ACHN (cell line): ENCODE measurements at regions not wholly inside any gene's neighbourhood (a gene's known extent, or its start where the extent isn't known, plus 50 kb on each side); places are given as distances from the start of the nearest gene placed in this dataset.

Source experiments
- DNase-seq: peaks from one replicate; pipeline ENCODE4 v3.0.0-alpha.2; 2015
- in situ Hi-C: cut with HindIII; loops from 2 replicates; pipeline ENCODE4 v1.10.0; 2017; ENCODE audit warnings: low sequenced_read_pairs, low pct_ligation_motif_present, low pct_unique_long_range_greater_than_20kb

DNA sequence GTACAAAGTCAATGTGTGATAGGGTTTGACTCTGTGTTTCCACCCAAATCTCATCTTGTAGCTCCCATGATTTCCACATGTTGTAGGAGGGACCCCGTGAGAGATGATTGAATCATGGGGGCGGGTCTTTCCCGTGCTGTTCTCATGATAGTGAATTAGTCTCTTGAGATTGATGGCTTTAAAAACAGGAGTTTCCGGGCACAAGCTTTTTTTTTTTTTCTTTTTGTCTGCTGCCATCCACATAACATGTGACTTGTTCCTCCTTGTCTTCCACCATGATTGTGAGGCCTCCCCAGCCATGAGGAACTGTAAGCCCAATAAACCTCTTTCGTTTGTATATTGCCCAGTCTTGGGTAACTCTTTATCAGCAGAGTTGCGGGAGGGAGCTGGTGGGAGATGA lies 259.6 kb downstream of the TUSC7 start:
- in situ Hi-C loops, result no loop called here
- no peak for DNase-seq

GRCh38 chr3:116969646-116970045 lies 260.1 kb downstream of the TUSC7 start:
- no peak for DNase-seq
- in situ Hi-C loops, result no loop called here

- in situ Hi-C loops, result no loop called here
- DNase-seq, result no peak
Observed at GRCh38 chr3:116971531-116971930, 262.0 kb downstream of the TUSC7 start.

- in situ Hi-C loops, result no loop called here
- no peak for DNase-seq
Observed at GRCh38 chr3:116974702-116975101, 265.1 kb downstream of the TUSC7 start.

- DNase-seq, result no peak
- in situ Hi-C loops, result no loop called here
Observed at GRCh38 chr3:116977441-116977840, 267.9 kb downstream of the TUSC7 start.

GRCh38 chr3:116980099-116980498 lies 270.5 kb downstream of the TUSC7 start:
- no peak for DNase-seq
- in situ Hi-C loops, result no loop called here

GRCh38 chr3:116981089-116981488 lies 271.5 kb downstream of the TUSC7 start:
- in situ Hi-C loops, result no loop called here
- DNase-seq, result no peak

GRCh38 chr3:116984301-116984700 lies 274.7 kb downstream of the TUSC7 start:
- no peak for DNase-seq
- in situ Hi-C loops, result no loop called here

DNA sequence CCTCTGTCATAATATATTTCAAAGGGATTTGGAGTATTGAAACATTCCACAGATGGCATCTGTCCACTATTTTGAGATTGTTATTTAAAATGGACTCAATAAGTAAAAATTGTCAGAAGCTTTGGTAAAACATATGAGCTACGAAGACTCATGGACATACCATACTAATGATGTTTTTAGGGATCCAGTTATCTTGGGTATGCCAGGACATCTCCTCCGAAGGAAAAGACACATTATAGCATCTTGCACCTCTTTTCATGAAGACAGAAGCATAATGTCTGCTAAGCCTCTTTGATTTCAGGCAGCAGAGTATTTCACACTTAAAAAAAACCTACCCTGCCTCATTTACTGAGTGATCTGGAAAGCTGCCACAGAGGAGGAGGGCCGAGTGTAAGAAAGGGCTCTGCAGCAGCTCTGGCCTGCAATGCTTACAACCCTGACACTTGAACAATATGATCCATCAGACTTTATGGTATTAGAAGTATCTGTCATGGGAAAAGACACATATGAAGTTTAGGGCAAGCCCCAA lies 284.8 kb downstream of the TUSC7 start:
- no peak for DNase-seq
- in situ Hi-C loops, result no loop called here

- no peak for DNase-seq
Observed at GRCh38 chr3:117003501-117003900, 293.9 kb downstream of the TUSC7 start.

GRCh38 chr3:117005274-117005673 lies 295.7 kb downstream of the TUSC7 start:
- in situ Hi-C loops, result no loop called here
- DNase-seq, result no peak

More at GRCh38 chr3:117003501-117003900, 293.9 kb downstream of the TUSC7 start:
- in situ Hi-C loops, result no loop called here

DNA sequence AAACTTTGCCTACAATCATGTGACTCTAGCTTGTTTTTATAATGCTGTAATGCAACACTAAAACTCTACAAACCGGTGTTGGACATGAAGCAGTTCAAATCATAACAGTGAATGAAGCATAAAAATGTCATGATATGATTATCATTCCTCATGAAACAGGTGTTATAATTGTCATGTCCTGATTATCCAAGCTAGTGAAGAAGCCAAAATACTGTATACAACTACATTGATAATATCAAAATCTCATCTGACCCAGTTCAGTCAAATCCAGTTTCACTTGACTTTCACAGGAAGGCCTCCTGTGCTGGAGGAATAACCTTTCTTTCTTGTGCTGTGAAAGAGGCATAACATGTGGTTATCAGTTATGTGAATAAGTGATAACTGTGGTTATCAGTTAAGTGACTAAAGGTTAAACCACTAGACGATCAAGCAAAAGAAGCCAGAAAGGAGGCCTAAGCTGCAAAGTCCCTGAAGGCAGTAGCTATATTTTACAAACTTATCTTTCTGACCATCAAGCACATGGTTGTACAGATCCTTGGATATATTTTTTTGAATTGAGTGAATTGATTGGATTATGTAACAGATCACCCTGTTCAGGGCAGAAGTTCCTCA lies 296.4 kb downstream of the TUSC7 start:
- no peak for DNase-seq
- in situ Hi-C loops, result no loop called here

DNA sequence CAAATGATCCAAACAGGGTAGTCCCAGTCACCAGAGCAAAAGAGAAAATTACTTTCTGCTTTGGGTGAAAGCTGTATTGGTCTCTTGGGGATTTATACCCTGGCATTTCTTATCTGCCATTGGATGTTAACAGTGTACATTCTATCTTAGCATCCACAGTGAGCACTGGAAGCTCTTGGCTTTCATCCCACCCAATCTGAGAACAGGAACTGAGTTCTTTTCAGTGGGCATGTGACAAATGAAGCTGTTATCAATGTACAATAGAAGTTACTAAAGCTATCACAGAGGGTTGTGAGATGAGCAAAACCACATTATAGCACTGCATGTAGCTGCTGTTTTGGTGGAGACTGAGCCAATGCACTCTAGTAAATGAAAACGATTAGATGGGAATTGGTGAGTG lies 300.7 kb downstream of the TUSC7 start:
- no peak for DNase-seq

DNA sequence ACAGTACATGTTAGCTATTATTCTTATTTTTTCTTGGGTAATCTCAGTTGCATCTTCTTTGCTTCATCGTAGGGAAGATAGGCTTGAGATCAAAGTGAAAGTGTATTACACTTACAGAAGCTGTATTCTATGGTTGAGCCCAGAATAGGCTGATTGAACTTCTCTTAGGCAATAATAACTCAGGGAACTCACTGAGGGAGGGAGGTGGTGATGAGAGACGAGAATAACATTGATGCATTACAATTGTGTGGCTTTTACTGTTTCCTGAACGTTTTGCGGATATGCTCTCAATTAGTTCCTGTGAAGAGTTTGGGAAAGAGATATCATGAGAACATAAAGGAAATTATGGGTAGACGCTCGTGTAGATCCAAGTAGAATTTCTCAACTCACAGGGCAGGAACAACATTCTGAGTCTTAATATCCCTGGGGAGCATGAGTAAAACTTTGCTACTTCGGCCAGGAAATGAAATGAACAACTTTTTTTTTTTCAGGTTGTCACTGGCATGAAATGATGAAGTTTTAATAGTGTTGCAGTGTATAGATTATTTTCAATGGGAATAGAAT lies 302.2 kb downstream of the TUSC7 start:
- in situ Hi-C loops, result no loop called here

More for the DNA sequence above, 300.7 kb downstream of the TUSC7 start:
- in situ Hi-C loops, result no loop called here

GRCh38 chr3:117016378-117016777 lies 306.8 kb downstream of the TUSC7 start:
- in situ Hi-C loops, result no loop called here
- no peak for DNase-seq

More for the DNA sequence above, 302.2 kb downstream of the TUSC7 start:
- no peak for DNase-seq

- no peak for DNase-seq
- in situ Hi-C loops, result no loop called here
Observed at GRCh38 chr3:117017135-117017894, 307.7 kb downstream of the TUSC7 start.

GRCh38 chr3:117018655-117019054 lies 309.1 kb downstream of the TUSC7 start:
- DNase-seq, result no peak
- in situ Hi-C loops, result no loop called here

- DNase-seq, result peak; percentile 61
- in situ Hi-C loops, result no loop called here
Observed at GRCh38 chr3:117019082-117019713, 309.6 kb downstream of the TUSC7 start.

DNA sequence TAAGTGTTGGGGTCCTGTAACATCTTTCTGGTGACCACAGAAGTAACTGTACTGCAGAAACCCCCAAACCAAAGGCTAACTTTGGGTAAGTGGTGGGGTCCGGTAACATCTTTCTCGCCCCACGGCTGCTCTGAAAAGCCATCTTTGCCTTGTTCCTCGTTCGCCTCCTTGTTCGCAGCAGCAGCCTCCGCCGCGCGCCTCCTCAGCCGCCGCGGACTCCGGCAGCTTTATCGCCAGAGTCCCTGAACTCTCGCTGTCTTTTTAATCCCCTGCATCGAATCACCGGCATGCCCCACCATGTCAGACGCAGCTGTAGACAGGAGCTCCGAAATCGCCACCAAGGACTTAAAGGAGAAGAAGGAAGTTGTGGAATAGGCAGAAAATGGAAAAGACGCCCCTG lies 316.8 kb downstream of the TUSC7 start:
- in situ Hi-C loops, result no loop called here
- DNase-seq, result no peak
